H9 (cell line): ENCODE measurements at regions not wholly inside any gene's neighbourhood (a gene's known extent, or its start where the extent isn't known, plus 50 kb on each side); places are given as distances from the start of the nearest gene placed in this dataset.

ENCODE experiments used
- DNase-seq: peaks from one replicate; pipeline ENCODE4 v3.0.0-alpha.2; 2017
- H2AFZ ChIP-seq: one replicate; pipeline ENCODE4 v1.6.1; 2013; ENCODE audit warnings: mild to moderate bottlenecking, low read length, control low read depth, moderate library complexity
- H2AK5ac ChIP-seq: 2 replicates; pipeline ENCODE4 v1.6.1; 2013; ENCODE audit warnings: low read length, control low read depth, mixed read lengths; ENCODE audit not compliant: insufficient read length
- H2BK120ac ChIP-seq: one replicate; pipeline ENCODE4 v1.6.1; 2013; ENCODE audit warnings: low read depth, mild to moderate bottlenecking, low read length, control low read depth, inconsistent platforms; ENCODE audit not compliant: poor library complexity, severe bottlenecking
- H2BK12ac ChIP-seq: 2 replicates; pipeline ENCODE4 v1.6.1; 2013; ENCODE audit warnings: low read length, control low read depth, mixed read lengths, low read depth; ENCODE audit not compliant: insufficient read length
- H2BK15ac ChIP-seq: 2 replicates; pipeline ENCODE4 v1.6.1; 2013; ENCODE audit warnings: low read depth, low read length, control low read depth
- H2BK20ac ChIP-seq: one replicate; pipeline ENCODE4 v1.6.1; 2013; ENCODE audit warnings: low read depth, mild to moderate bottlenecking, low read length, control low read depth, inconsistent platforms; ENCODE audit not compliant: poor library complexity, severe bottlenecking
- H2BK5ac ChIP-seq: 2 replicates; pipeline ENCODE4 v1.6.1; 2013; ENCODE audit warnings: low read length, control low read depth, mixed read lengths; ENCODE audit not compliant: insufficient read length
- H3K14ac ChIP-seq: 2 replicates; pipeline ENCODE4 v1.6.1; 2013; ENCODE audit warnings: low read length, control low read depth; ENCODE audit not compliant: insufficient read depth
- H3K18ac ChIP-seq: 2 replicates; pipeline ENCODE4 v1.6.1; 2013; ENCODE audit warnings: low read depth, mild to moderate bottlenecking, mixed read lengths, low read length, control low read depth; ENCODE audit not compliant: insufficient read length
- H3K23ac ChIP-seq: 2 replicates; pipeline ENCODE4 v1.6.1; 2013; ENCODE audit warnings: low read length, control low read depth, mixed read lengths, low read depth; ENCODE audit not compliant: insufficient read length
- H3K23me2 ChIP-seq: 2 replicates; pipeline ENCODE4 v1.6.1; 2013; ENCODE audit warnings: low read depth, mild to moderate bottlenecking, mixed read lengths, low read length, control low read depth; ENCODE audit not compliant: insufficient read length, poor library complexity, severe bottlenecking
- H3K27ac ChIP-seq: 2 replicates; pipeline ENCODE4 v1.5.1; 2013; ENCODE audit warnings: low read length, control low read depth, mixed read lengths, low read depth; ENCODE audit not compliant: insufficient read length
- H3K27me3 ChIP-seq: 2 replicates; pipeline ENCODE4 v1.6.1; 2013; ENCODE audit warnings: low read length, control low read depth, inconsistent platforms; ENCODE audit not compliant: insufficient read depth
- H3K4ac ChIP-seq: 2 replicates; pipeline ENCODE4 v1.6.1; 2013; ENCODE audit warnings: low read depth, mild to moderate bottlenecking, control low read depth, inconsistent platforms, low read length, moderate library complexity
- H3K4me1 ChIP-seq: 2 replicates; pipeline ENCODE4 v1.6.1; 2013; ENCODE audit warnings: low read length, control low read depth, inconsistent platforms; ENCODE audit not compliant: insufficient read depth
- H3K4me2 ChIP-seq: 2 replicates; pipeline ENCODE4 v1.6.1; 2013; ENCODE audit warnings: low read length, control low read depth, mixed read lengths; ENCODE audit not compliant: insufficient read length, insufficient read depth
- H3K56ac ChIP-seq: 2 replicates; pipeline ENCODE4 v1.6.1; 2013; ENCODE audit warnings: low read depth, mild to moderate bottlenecking, mixed read lengths, low read length, control low read depth; ENCODE audit not compliant: insufficient read length
- H3K79me1 ChIP-seq: 2 replicates; pipeline ENCODE4 v1.6.1; 2013; ENCODE audit warnings: low read depth, mild to moderate bottlenecking, moderate library complexity, low read length, control low read depth, inconsistent platforms; ENCODE audit not compliant: insufficient read depth, poor library complexity, severe bottlenecking
- H3K79me2 ChIP-seq: 2 replicates; pipeline ENCODE4 v1.6.1; 2013; ENCODE audit warnings: low read length, control low read depth, inconsistent platforms; ENCODE audit not compliant: insufficient read depth
- H3K9ac ChIP-seq: 2 replicates; pipeline ENCODE4 v1.6.1; 2013; ENCODE audit warnings: low read length, control low read depth, mixed read lengths; ENCODE audit not compliant: insufficient read length; ENCODE audit errors: extremely low read depth
- H3K9me3 ChIP-seq: one replicate; pipeline ENCODE4 v1.6.1; 2013; ENCODE audit warnings: low read depth, low read length, inconsistent platforms; ENCODE audit not compliant: control insufficient read depth
- H3T11ph ChIP-seq: one replicate; pipeline ENCODE4 v1.6.1; 2013; ENCODE audit warnings: mild to moderate bottlenecking, low read length, control low read depth, inconsistent platforms
- H4K20me1 ChIP-seq: one replicate; pipeline ENCODE4 v1.6.1; 2013; ENCODE audit not compliant: control insufficient read depth, insufficient read length, insufficient read depth
- H4K5ac ChIP-seq: 2 replicates; pipeline ENCODE4 v1.6.1; 2013; ENCODE audit warnings: low read depth, mild to moderate bottlenecking, mixed read lengths, low read length, control low read depth; ENCODE audit not compliant: insufficient read length
- H4K8ac ChIP-seq: replicated peaks from 2 replicates; pipeline ENCODE4 v1.6.1; 2013; ENCODE audit warnings: low read length, control low read depth, mixed read lengths, low read depth; ENCODE audit not compliant: insufficient read length
- H4K91ac ChIP-seq: 2 replicates; pipeline ENCODE4 v1.6.1; 2013; ENCODE audit warnings: low read depth, mild to moderate bottlenecking, moderate library complexity, mixed read lengths, low read length, control low read depth; ENCODE audit not compliant: insufficient read length
- H3K27ac Mint-ChIP-seq, 3 experiments: 2 replicates in 2 of 3; 3 replicates in 1 of 3; pipeline ENCODE4 v1.8.0; 2020 to 2021; ENCODE audit warnings: mixed read lengths in 3 of 3, mild to moderate bottlenecking in 1 of 3, moderate library complexity in 1 of 3
- H3K27me3 Mint-ChIP-seq: 2 replicates; pipeline ENCODE4 v1.8.0; 2021; ENCODE audit warnings: low read depth, mild to moderate bottlenecking, moderate library complexity, mixed read lengths
- H3K36me3 Mint-ChIP-seq, 3 experiments: 2 replicates in 2 of 3; 3 replicates in 1 of 3; pipeline ENCODE4 v1.8.0; 2020 to 2021; ENCODE audit warnings: low read depth in 3 of 3, mixed read lengths in 3 of 3; ENCODE audit not compliant: insufficient read depth in 1 of 3
- H3K4me1 Mint-ChIP-seq, 2 experiments: 2 replicates each; pipeline ENCODE4 v1.8.0; 2020; ENCODE audit warnings: mixed read lengths in 2 of 2
- H3K4me3 Mint-ChIP-seq, 2 experiments: 2 replicates in 1 of 2; 3 replicates in 1 of 2; pipeline ENCODE4 v1.8.0; 2020 to 2021; ENCODE audit warnings: mild to moderate bottlenecking in 2 of 2, mixed read lengths in 2 of 2, moderate library complexity in 1 of 2
- H3K9me3 Mint-ChIP-seq, 2 experiments: 2 replicates in 1 of 2; 3 replicates in 1 of 2; pipeline ENCODE4 v1.8.0; 2020; ENCODE audit warnings: mild to moderate bottlenecking in 2 of 2, mixed read lengths in 2 of 2, moderate library complexity in 1 of 2
- CTCF ChIP-seq: fragments of 200-600 bp; sonication (generic); conservative IDR thresholded peaks from 3 replicates; pipeline ENCODE4 v1.8.0; 2021; ENCODE audit warnings: antibody characterized with exemption, mild to moderate bottlenecking
- whole genome bisulfite sequencing: extraction: QIAGEN DNeasy Blood & Tissue Kit; methylation state at CpG from one replicate; pipeline ENCODE4 v1.1.7; 2013; ENCODE audit warnings: missing lambda C conversion rate, low lambda C conversion rate, mixed read lengths; ENCODE audit not compliant: insufficient read length; ENCODE audit errors: extremely low coverage; 5-methylcytosine and 5-hydroxymethylcytosine counted together

- Mint-ChIP-seq H3K4me3 (no peak overlapping the region), H3K9me3 (peaks cover 5 to 13% of the 10 kb centered on the region in 2 experiments), H3K36me3 (peaks cover 3 to 13% (median 5%) of the 10 kb centered on the region in 3 experiments), H3K27me3 (no peaks in the 10 kb centered on the region), H3K27ac (no peak overlapping the region), H3K4me1 (peaks cover 0 to 10% of the 10 kb centered on the region in 2 experiments; a peak in 2 of 4 replicates)
- WGBS: no CpG with 5 or more reads among the region's 3 CpGs
- Histone ChIP-seq H3K9ac (no peak overlapping the region), H3K79me2 (no peaks in the 10 kb centered on the region), H3K27me3 (no peaks in the 10 kb centered on the region), H3K23me2 (no peaks in the 10 kb centered on the region), H4K91ac (no peak overlapping the region), H3K79me1 (no peaks in the 10 kb centered on the region), H3K9me3 (no peaks in the 10 kb centered on the region), H2BK5ac (no peak overlapping the region), H3K14ac (no peak overlapping the region), H3K4me1 (peaks cover 2% of the 10 kb centered on the region; the same call in 1 of the 2 replicates), H3K4me2 (no peak overlapping the region), H2BK120ac (no peak overlapping the region), H4K5ac (no peak overlapping the region), H4K20me1 (no peaks in the 10 kb centered on the region), H2AK5ac (no peak overlapping the region), H2BK15ac (no peak overlapping the region), H3K18ac (no peak overlapping the region), H3T11ph (no peak overlapping the region), H3K56ac (no peak overlapping the region), H4K8ac (no peak overlapping the region), H3K23ac (no peak overlapping the region), H2BK20ac (no peak overlapping the region), H2BK12ac (no peak overlapping the region), H3K4ac (no peak overlapping the region), H3K27ac (no peak overlapping the region), H2AFZ (no peak overlapping the region)
- no peak for DNase-seq
- TF ChIP-seq CTCF: no peak
Observed at GRCh38 chr4:138348055-138348454, 105.9 kb upstream of the SLC7A11 start.
